ENCODE measurements at regions not wholly inside any gene's neighbourhood (a gene's known extent, or its start where the extent isn't known, plus 50 kb on each side); places are given as distances from the start of the nearest gene placed in this dataset.

DNA sequence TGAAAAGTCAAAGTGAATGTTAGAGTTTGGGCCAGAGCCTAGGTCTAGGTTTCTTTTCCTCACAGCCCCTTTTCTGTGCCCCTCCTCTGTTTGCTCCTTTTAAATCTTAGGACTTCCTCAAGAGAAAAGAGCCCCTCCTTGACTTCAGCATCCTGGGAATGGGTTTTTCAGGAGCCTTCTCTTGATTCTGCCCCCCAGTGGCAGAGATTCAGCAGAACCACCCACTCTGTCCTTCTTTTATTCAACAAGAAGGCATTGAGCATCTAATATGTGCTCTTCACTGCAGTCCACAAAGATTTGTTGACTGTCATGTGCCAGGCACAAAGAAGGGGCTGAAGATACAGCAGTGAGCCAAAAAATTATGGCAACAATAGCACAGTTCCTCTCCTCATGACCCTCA lies 270.8 kb upstream of the CDH5 start:
- no peak for TF ChIP-seq CTCF (IDR thresholded peaks at IDR 0.05)

DNA sequence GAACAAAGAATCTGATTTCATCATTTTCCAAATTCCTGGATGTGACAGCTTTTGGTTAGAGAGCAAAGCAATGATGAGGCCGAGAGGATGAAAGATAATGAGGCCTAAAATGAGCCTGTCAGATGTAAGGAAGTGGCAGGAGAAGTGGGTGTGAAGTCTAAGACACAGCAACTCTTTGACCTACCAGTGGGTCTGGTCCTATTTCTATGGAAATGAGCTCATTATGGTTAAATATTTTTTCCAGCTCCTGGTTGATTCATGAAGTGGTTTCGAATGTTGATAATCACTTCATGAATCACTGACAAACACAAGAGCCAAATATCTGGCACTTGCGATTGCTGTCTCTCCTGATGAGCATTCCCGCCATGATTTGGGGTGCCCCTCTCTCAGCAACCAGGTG lies 273.3 kb upstream of the CDH5 start:
- TF ChIP-seq CTCF (IDR thresholded peaks at IDR 0.05) = no peak

DNA sequence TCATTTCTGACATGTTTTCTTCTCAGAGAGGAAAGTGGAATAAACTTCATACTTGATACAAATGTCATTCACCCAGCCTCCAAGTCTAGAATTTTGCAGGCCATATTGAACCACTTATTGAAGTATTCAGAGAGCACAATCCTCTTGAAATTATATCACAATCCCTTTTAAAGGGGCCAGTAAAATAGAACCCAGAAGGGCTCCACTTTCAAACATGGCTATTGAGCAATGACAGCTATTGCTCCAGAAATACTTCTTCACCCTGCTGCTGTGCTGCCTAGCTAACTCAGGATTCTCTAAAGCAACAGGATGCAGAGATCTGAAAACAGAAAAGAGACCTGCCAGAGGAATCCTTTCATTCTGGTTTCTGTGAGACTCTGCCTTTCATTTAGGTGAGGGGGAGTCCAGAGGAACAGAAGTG lies 275.0 kb upstream of the CDH5 start:
- TF ChIP-seq CTCF (IDR thresholded peaks at IDR 0.05) = no peak

DNA sequence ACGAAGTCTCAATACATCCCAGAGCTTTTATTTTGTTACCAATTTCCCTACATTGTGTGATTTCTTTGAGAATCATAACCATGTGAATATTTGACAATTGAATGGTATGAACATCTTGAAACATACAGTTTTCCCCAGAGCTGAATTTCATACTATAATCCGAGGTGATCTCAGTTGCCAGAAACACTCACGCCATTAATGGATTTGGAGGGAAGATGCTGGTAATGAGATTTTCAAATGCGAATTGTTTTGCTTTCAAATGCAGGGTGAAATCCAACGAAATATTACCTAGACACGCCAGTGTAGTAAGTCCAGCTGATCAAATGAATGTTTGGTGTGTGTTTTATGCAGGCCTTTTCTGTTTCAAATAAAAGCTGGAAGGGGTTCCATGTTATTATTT lies 277.8 kb upstream of the CDH5 start:
- TF ChIP-seq CTCF (IDR thresholded peaks at IDR 0.05) = no peak

DNA sequence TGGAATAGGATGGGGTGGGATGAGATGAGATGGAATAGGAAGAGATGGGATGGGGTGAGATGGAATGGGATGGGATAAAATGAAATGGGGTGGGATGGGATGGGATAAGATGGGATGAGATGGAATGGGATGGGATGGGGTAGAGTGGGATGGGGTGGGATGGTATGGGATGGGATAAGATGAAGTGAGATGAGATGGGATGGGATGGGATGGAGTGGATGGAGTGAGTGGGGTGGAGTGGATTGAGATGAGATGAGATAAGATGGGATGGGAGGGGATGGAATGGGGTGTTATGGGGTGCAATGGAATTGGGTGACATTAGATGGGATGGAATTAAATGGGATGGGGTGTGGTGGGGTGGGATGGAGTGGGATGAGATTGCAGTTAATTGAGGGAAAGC lies 279.2 kb upstream of the CDH5 start:
- TF ChIP-seq CTCF (IDR thresholded peaks at IDR 0.05) = no peak

DNA sequence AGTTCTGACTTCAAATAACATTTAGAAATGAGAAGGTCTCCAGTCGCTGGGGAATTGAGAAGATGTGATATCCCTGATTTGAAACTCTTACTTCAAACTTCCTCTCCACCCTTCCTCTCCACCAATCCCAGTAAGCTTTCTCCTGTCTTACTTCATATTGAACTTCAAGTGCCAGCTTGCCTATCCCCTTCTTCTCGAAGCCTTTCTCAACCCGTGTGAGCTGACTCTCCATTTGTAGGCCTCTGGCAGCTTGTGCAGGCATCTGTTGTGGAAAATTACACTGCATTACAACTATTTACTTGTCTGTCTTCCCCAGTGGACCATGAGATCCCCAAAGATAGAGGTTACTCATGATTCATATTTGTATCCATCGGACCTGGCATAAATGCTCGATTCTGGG lies 280.8 kb upstream of the CDH5 start:
- no peak for TF ChIP-seq CTCF (IDR thresholded peaks at IDR 0.05)

DNA sequence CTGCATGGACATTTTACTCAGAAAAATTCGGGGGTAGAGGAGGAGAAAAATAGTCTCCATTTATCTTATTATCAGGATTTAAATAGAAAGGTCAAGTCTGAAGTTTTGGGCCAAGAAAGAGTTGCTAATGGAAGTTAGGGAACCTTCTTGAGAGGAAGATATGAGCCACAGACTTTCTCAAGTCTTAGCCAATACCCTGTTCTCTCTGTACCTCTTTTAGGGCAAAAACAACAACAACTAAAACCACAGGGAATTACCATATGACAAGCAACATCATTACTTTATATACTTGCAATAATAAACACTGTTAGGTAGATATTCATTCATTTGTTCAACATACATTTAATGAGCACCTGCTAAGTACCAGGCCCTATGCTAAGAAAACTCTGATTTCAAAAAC lies 282.2 kb upstream of the CDH5 start:
- no peak for TF ChIP-seq CTCF (IDR thresholded peaks at IDR 0.05)

DNA sequence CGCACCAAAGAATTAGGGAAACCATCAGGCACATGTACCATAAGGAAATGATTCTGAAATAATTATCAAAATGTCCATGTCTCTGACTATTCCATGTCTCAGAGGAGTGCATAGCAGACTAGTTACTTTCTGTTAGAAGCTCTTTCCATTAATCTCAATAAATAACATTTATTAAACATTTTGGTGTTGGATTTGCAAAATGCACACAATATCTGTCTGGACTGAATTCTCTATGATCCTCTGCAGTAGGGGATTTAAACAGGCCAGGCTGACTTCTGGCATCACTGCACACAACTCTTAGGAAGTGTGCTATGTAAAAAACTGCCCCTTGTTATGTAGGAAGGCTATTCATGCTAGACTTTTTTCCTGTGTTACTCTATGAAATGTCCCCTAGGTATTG lies 283.3 kb upstream of the CDH5 start:
- no peak for TF ChIP-seq CTCF (IDR thresholded peaks at IDR 0.05)
